Ishikawa (cell line): ENCODE measurements at regions not wholly inside any gene's neighbourhood (a gene's known extent, or its start where the extent isn't known, plus 50 kb on each side); places are given as distances from the start of the nearest gene placed in this dataset.

Experiments used
- CEBPB ChIP-seq: IDR thresholded peaks from 2 replicates; pipeline ENCODE4 v1.6.1; 2012
- CREB1 ChIP-seq: IDR thresholded peaks from 2 replicates; pipeline ENCODE4 v1.6.1; 2012; ENCODE audit warnings: low read depth
- EGR1 ChIP-seq: IDR thresholded peaks from 2 replicates; pipeline ENCODE4 v1.6.1; 2012
- EP300 ChIP-seq: IDR thresholded peaks from 2 replicates; pipeline ENCODE4 v1.6.1; 2012; ENCODE audit warnings: borderline replicate concordance
- FOXM1 ChIP-seq: IDR thresholded peaks from 2 replicates; pipeline ENCODE4 v1.6.1; 2012; ENCODE audit warnings: low read depth, borderline replicate concordance
- MAX ChIP-seq: IDR thresholded peaks from 2 replicates; pipeline ENCODE4 v1.6.1; 2012
- NFIC ChIP-seq: IDR thresholded peaks from 2 replicates; pipeline ENCODE4 v1.6.1; 2012
- RAD21 ChIP-seq: IDR thresholded peaks from 2 replicates; pipeline ENCODE4 v1.6.1; 2012; ENCODE audit warnings: low read depth
- REST ChIP-seq: IDR thresholded peaks from 2 replicates; pipeline ENCODE4 v1.6.1; 2012; ENCODE audit warnings: low read depth, mild to moderate bottlenecking
- TAF1 ChIP-seq: IDR thresholded peaks from 2 replicates; pipeline ENCODE4 v1.6.1; 2012; ENCODE audit warnings: low read depth, mild to moderate bottlenecking
- TCF12 ChIP-seq: IDR thresholded peaks from 2 replicates; pipeline ENCODE4 v1.6.1; 2012; ENCODE audit warnings: low read depth
- TEAD4 ChIP-seq: IDR thresholded peaks from 2 replicates; pipeline ENCODE4 v1.6.1; 2012
- USF1 ChIP-seq: IDR thresholded peaks from 2 replicates; pipeline ENCODE4 v1.6.1; 2012
- YY1 ChIP-seq: IDR thresholded peaks from 2 replicates; pipeline ENCODE4 v1.6.1; 2012; ENCODE audit warnings: low read depth
- ZBTB7A ChIP-seq: IDR thresholded peaks from 2 replicates; pipeline ENCODE4 v1.6.1; 2012; ENCODE audit warnings: low read depth

GRCh38 chr3:36656873-36657272, 107.5 kb downstream of the DCLK3 start:
- no peak for TF ChIP-seq MAX
- no peak for TF ChIP-seq FOXM1
- no peak for TF ChIP-seq NFIC
- no peak for TF ChIP-seq EP300
- no peak for TF ChIP-seq ZBTB7A
- TF ChIP-seq TEAD4, result no peak
- no peak for TF ChIP-seq TAF1
- no peak for TF ChIP-seq CREB1
- no peak for TF ChIP-seq RAD21
- no peak for TF ChIP-seq USF1
- TF ChIP-seq TCF12, result no peak
- no peak for TF ChIP-seq REST
- TF ChIP-seq YY1, result no peak
- no peak for TF ChIP-seq EGR1
- no peak for TF ChIP-seq CEBPB

GRCh38 chr3:36653095-36653494, 111.3 kb downstream of the DCLK3 start:
- no peak for TF ChIP-seq FOXM1
- no peak for TF ChIP-seq RAD21
- no peak for TF ChIP-seq REST
- TF ChIP-seq NFIC, result no peak
- TF ChIP-seq TCF12, result no peak
- TF ChIP-seq EP300, result no peak
- no peak for TF ChIP-seq USF1
- no peak for TF ChIP-seq CEBPB

GRCh38 chr3:36652104-36652503, 112.2 kb downstream of the DCLK3 start:
- TF ChIP-seq USF1, result no peak
- no peak for TF ChIP-seq REST
- TF ChIP-seq TAF1, result no peak
- no peak for TF ChIP-seq MAX
- no peak for TF ChIP-seq RAD21
- no peak for TF ChIP-seq TEAD4
- no peak for TF ChIP-seq ZBTB7A
- no peak for TF ChIP-seq EGR1

GRCh38 chr3:36650271-36650671, 114.1 kb downstream of the DCLK3 start:
- TF ChIP-seq RAD21 (no peak), TEAD4 (no peak), TAF1 (no peak), EP300 (no peak), REST (no peak), MAX (no peak), CREB1 (no peak), EGR1 (no peak)
